ENCODE measurements at regions not wholly inside any gene's neighbourhood (a gene's known extent, or its start where the extent isn't known, plus 50 kb on each side); places are given as distances from the start of the nearest gene placed in this dataset.
"Not testable (repeated sequence)": the region's sequence is repeated elsewhere in the genome, so short reads cannot be mapped to it uniquely, and the experiment has no call there.

DNA sequence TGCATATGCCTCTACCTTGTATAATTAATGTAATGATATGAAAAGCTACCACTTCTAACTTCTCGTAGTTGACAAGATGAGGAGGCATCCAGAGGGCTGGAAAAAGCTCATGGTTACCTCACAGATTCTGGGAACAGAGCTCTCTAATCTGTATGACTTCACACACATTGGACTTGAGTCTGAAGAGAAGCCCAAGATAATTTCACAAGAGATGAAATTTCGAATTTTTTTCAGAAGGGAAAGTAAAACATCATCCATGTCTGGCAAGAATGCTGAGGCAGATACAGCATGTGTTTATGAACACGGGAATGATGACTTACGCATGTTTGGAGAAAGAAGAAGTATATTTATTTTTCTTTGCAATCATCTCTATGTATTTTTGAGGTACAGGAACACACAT, 141.8 kb upstream of the TENT5A start:
- no peaks in the 10 kb centered on the region for H3K27me3 ChIP-seq
- no peaks in the 10 kb centered on the region for H3K9me3 ChIP-seq
- peak overlapping the region; percentile 15 to 26 for H3K27ac ChIP-seq
- TF ChIP-seq, protein P1, sequence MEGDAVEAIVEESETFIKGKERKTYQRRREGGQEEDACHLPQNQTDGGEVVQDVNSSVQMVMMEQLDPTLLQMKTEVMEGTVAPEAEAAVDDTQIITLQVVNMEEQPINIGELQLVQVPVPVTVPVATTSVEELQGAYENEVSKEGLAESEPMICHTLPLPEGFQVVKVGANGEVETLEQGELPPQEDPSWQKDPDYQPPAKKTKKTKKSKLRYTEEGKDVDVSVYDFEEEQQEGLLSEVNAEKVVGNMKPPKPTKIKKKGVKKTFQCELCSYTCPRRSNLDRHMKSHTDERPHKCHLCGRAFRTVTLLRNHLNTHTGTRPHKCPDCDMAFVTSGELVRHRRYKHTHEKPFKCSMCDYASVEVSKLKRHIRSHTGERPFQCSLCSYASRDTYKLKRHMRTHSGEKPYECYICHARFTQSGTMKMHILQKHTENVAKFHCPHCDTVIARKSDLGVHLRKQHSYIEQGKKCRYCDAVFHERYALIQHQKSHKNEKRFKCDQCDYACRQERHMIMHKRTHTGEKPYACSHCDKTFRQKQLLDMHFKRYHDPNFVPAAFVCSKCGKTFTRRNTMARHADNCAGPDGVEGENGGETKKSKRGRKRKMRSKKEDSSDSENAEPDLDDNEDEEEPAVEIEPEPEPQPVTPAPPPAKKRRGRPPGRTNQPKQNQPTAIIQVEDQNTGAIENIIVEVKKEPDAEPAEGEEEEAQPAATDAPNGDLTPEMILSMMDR (IDR thresholded peaks at IDR 0.05) = no peak
- no peaks in the 10 kb centered on the region for H3K36me3 ChIP-seq
- peak in 1 of 2 donors; percentile 31 for DNase-seq
- intact Hi-C loops (cut with DNase I; ENCODE audit: low total_unique reads) = no loop called here
- H3K4me1 ChIP-seq = peaks cover 0 to 44% (median 19%) of the 10 kb centered on the region in 4 donors
- H3K4me3 ChIP-seq = no peak overlapping the region

DNA sequence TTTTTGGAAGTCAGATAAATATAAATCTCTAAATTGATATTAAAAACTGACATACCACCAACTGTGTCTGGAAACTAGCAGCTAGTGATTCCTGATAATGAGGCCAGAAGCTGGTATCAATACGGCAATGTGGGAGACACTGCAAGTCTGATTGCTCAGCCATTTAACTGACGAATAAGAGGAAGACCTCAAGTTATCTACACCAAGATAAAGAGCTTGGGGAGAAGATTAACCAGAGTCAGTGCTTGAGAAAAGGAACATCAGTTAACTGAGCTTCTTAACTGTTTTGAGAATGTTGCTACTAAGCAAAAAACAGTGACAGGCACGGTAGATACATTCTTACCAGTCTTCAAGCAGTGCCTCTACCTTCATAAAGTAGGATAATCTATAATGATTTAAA, 140.4 kb upstream of the TENT5A start:
- no peaks in the 10 kb centered on the region for H3K9me3 ChIP-seq

DNA sequence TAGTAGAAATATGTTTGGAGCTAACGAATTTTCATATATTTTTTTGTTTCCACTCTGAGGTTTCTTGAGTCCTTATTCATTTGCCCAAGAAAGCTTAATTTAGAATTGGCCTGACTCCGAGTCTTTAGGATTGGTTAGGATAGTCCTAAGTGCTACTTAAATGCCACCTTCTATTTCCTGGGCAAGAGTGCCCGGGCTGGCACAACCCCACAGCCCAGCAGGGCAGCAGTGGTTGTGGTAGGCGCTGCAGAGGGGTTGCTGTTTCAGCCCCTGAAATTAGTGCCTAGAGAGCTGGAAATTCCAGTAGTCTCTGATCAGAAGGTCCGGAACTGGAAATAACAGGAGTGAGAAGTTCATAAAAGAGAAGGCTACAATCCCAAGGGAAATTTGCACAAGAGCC, 139.4 kb upstream of the TENT5A start:
- H3K4me3 ChIP-seq = no peak overlapping the region
- no peak for DNase-seq
- H3K27ac ChIP-seq = no peak overlapping the region
- intact Hi-C loops (cut with DNase I; ENCODE audit: low total_unique reads) = no loop called here
- H3K9me3 ChIP-seq = no peaks in the 10 kb centered on the region
- no peaks in the 10 kb centered on the region for H3K36me3 ChIP-seq
- H3K4me1 ChIP-seq = peaks cover 0 to 28% (median 16%) of the 10 kb centered on the region in 4 donors
- no peaks in the 10 kb centered on the region for H3K27me3 ChIP-seq
- TF ChIP-seq, protein P1 (IDR thresholded peaks at IDR 0.05) = no peak

More for the DNA sequence above, 140.4 kb upstream of the TENT5A start:
- H3K4me3 ChIP-seq = no peak overlapping the region
- no peaks in the 10 kb centered on the region for H3K36me3 ChIP-seq
- peaks cover 0 to 38% (median 18%) of the 10 kb centered on the region in 4 donors for H3K4me1 ChIP-seq
- TF ChIP-seq, protein P1 (IDR thresholded peaks at IDR 0.05) = no peak
- no peak overlapping the region for H3K27ac ChIP-seq
- no peak for DNase-seq
- intact Hi-C loops (cut with DNase I; ENCODE audit: low total_unique reads) = no loop called here
- no peaks in the 10 kb centered on the region for H3K27me3 ChIP-seq

DNA sequence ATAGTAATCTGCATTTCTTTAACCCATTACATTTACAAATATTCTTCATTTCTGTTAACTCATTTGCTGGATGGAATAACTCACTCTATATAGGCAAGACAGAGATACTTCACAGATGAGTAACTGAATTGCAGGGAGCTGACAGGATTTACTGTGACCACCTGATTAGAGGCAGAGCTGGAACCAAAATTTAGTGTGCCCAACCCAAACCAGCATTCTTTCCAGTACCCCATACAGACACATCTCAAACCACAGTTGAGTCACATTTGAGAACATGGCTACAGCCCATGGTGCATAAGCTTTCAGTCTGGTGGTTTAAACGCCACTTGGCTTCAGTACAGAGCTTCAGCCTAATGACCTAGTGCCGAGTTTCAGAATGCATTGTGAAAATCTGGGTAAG, 138.4 kb upstream of the TENT5A start:
- TF ChIP-seq, protein P1 (IDR thresholded peaks at IDR 0.05) = no peak
- no peak overlapping the region for H3K4me3 ChIP-seq
- no peaks in the 10 kb centered on the region for H3K27me3 ChIP-seq
- no peak for DNase-seq
- no peak overlapping the region for H3K27ac ChIP-seq
- H3K9me3 ChIP-seq = no peaks in the 10 kb centered on the region
- intact Hi-C loops (cut with DNase I; ENCODE audit: low total_unique reads) = no loop called here
- H3K36me3 ChIP-seq = no peaks in the 10 kb centered on the region
- H3K4me1 ChIP-seq = peaks cover 0 to 18% (median 12%) of the 10 kb centered on the region in 4 donors

DNA sequence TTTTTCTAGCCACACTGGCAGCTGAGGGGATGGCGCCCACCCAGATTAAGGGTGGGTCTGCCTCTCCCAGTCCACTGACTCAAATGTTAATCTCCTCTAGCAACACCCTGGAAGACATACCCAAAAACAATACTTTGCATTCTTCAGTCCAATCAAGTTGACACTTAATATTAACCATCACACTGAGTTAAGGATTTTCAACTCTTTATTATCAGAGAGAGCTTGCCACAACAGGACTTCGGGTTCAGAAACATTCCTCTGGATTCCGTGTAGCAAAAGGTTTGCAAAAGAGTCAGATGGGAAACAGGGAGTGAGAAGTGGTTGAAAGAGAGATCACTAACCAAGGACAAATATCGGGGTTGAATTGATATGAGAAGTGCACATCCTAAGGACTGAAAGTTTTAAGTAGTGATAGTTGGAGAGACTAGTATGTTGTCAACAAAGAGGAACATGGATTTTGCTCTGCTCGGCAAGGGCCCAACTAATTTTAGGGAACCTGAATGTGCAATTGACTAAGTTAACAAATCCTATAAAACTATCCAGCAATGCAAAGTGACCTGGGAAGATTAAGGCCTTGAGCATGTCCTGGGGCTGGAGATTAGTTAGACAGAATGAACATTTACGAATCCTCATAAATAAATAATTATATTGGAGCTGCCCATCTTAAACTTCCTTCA, 137.0 kb upstream of the TENT5A start:
- no peaks in the 10 kb centered on the region for H3K9me3 ChIP-seq

DNA sequence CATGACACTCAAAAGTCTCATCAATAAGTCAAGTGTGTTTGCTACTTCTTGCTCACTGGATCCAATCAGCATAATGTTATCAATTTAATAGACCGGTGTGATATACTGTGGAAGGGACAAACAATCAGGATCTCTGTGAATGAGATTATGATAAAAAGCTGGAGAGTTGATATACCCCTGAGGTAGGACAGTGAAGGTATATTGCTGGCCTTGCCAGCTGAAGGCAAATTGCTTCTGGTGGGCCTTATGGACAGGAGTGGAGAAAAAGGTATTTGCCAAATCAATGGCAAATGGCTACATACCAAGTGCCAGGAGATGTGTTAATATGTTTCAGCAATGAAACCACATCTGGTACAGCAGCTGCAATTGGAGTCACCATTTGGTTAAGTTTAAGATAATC, 134.4 kb upstream of the TENT5A start:
- H3K4me3 ChIP-seq; H3K27me3 ChIP-seq; intact Hi-C loops (cut with DNase I; ENCODE audit: low total_unique reads); H3K27ac ChIP-seq; DNase-seq; H3K36me3 ChIP-seq; H3K9me3 ChIP-seq; H3K4me1 ChIP-seq: not testable (repeated sequence)

More for the DNA sequence above, 137.0 kb upstream of the TENT5A start:
- TF ChIP-seq, protein P1 (IDR thresholded peaks at IDR 0.05) = no peak
- H3K27ac ChIP-seq = no peak overlapping the region
- intact Hi-C loops (cut with DNase I; ENCODE audit: low total_unique reads) = no loop called here
- no peak for DNase-seq
- no peaks in the 10 kb centered on the region for H3K36me3 ChIP-seq
- no peaks in the 10 kb centered on the region for H3K27me3 ChIP-seq
- no peak overlapping the region for H3K4me3 ChIP-seq
- H3K4me1 ChIP-seq = peaks cover 0 to 5% (median 0%) of the 10 kb centered on the region in 4 donors

Measured in tibial artery (tissue), 4 donors.